K562 (cell line): ENCODE measurements at regions not wholly inside any gene's neighbourhood (a gene's known extent, or its start where the extent isn't known, plus 50 kb on each side); places are given as distances from the start of the nearest gene placed in this dataset.

Experiments
- ATAC-seq: fragments of 200-7000 bp; cut with Tn5 transposase; 3 replicates; pipeline ENCODE4 v1.9.1; 2020; ENCODE audit warnings: moderate library complexity
- BruUV-seq: library from RNA; stranded (reverse); fragments of 400-500 nt; replicated peaks from 2 replicates; lab custom pipeline; 2021; lab: Mats Ljungman, UMichigan
- CTCF ChIA-PET: fragments of 300-600 bp; formaldehyde crosslinking; extraction: SDS; loops from one replicate; lab custom pipeline; 2021; ENCODE audit warnings: low intra/inter-chr PET ratio; lab: Yijun Ruan, JAX
- POLR2A ChIA-PET: fragments of 300-600, 350-650 bp; sonication (Branson Sonifier 250); formaldehyde crosslinking; extraction: SDS; loops from one replicate; lab custom pipeline; 2021; ENCODE audit warnings: antibody characterized with exemption, inconsistent platforms; lab: Yijun Ruan, JAX
- DNase-seq, 4 experiments: peaks; one replicate each; pipeline versions ENCODE4 v3.0.0 to v3.0.0-alpha.2; 2011 to 2018; ENCODE audit warnings: low spot score in 3 of 4, mixed read lengths in 3 of 4; ENCODE audit errors: extremely low read depth in 1 of 4
- FAIRE-seq: peaks from 2 replicates; lab custom pipeline; 2011; peaks lifted over from hg19 to GRCh38; lab: Jason Lieb, UNC
- H2AFZ ChIP-seq: 2 replicates; pipeline ENCODE4 v1.6.0; 2011; ENCODE audit warnings: low read depth, low read length, control low read depth, inconsistent platforms
- H3K27ac ChIP-seq: fragments of 200-600 bp; 3 replicates; pipeline ENCODE4 v1.8.0; 2011; ENCODE audit warnings: low read depth, mild to moderate bottlenecking, control low read depth, inconsistent platforms, low read length, moderate library complexity, mixed read lengths; ENCODE audit errors: extremely low read depth
- H3K27me3 ChIP-seq, 2 experiments: fragments of 300-600 bp in 1 of 2; 2 replicates in 1 of 2; 3 replicates in 1 of 2; pipeline versions ENCODE4 v1.6.0 to v1.8.0; 2011; ENCODE audit warnings: inconsistent platforms in 2 of 2, low read length in 2 of 2, mild to moderate bottlenecking in 1 of 2, mixed read lengths in 1 of 2, moderate library complexity in 1 of 2; ENCODE audit not compliant: control insufficient read depth in 2 of 2, insufficient read depth in 2 of 2
- H3K36me3 ChIP-seq: fragments of 300-600 bp; 3 replicates; pipeline ENCODE4 v1.8.0; 2011; ENCODE audit warnings: mild to moderate bottlenecking, low read length, inconsistent platforms; ENCODE audit not compliant: control insufficient read depth, insufficient read depth
- H3K4me1 ChIP-seq, 2 experiments: fragments of 200-600 bp in 1 of 2; replicated peaks in 1 of 2; 2 replicates in 1 of 2; 3 replicates in 1 of 2; pipeline versions ENCODE4 v1.5.1 to v1.8.0; 2011; ENCODE audit warnings: inconsistent platforms in 2 of 2, low read length in 2 of 2, mild to moderate bottlenecking in 1 of 2, mixed read lengths in 1 of 2, moderate library complexity in 1 of 2; ENCODE audit not compliant: control insufficient read depth in 2 of 2, insufficient read depth in 2 of 2
- H3K4me2 ChIP-seq: 2 replicates; pipeline ENCODE4 v1.6.1; 2011; ENCODE audit warnings: low read length, control low read depth, inconsistent platforms, mixed read lengths; ENCODE audit not compliant: insufficient read depth
- H3K4me3 ChIP-seq: fragments of 200-600 bp; sonication (generic), shearing (Covaris generic); 2 replicates; pipeline ENCODE4 v1.5.1; 2016; ENCODE audit warnings: control low read depth, inconsistent platforms
- H3K79me2 ChIP-seq: fragments of 200-600 bp; 3 replicates; pipeline ENCODE4 v1.8.0; 2011; ENCODE audit warnings: low read length, inconsistent platforms; ENCODE audit not compliant: control insufficient read depth, insufficient read depth
- H3K9ac ChIP-seq, 2 experiments: 2 replicates each; pipeline versions ENCODE4 v1.6.0 to v1.6.1; 2011; ENCODE audit warnings: low read depth in 2 of 2, low read length in 2 of 2, control low read depth in 1 of 2, inconsistent platforms in 1 of 2, mild to moderate bottlenecking in 1 of 2, mixed read lengths in 1 of 2; ENCODE audit not compliant: insufficient read depth in 1 of 2
- H3K9me1 ChIP-seq: one replicate; pipeline ENCODE4 v1.6.0; 2011; ENCODE audit warnings: inconsistent platforms, mild to moderate bottlenecking, low read length, moderate library complexity; ENCODE audit not compliant: control insufficient read depth, insufficient read depth
- H3K9me3 ChIP-seq: replicated peaks from 2 replicates; pipeline ENCODE4 v1.5.1; 2011; ENCODE audit warnings: low read depth, low read length, inconsistent platforms; ENCODE audit not compliant: control insufficient read depth, insufficient read depth
- H4K20me1 ChIP-seq: replicated peaks from 2 replicates; pipeline ENCODE4 v1.6.1; 2011; ENCODE audit warnings: low read length, inconsistent platforms, mixed read lengths; ENCODE audit not compliant: control insufficient read depth, insufficient read depth
- AFF1 ChIP-seq, 2 experiments: fragments of 450-650 bp; IDR thresholded peaks; 2 replicates each; pipeline ENCODE4 v1.6.1; 2018; ENCODE audit warnings: mild to moderate bottlenecking in 2 of 2, low read depth in 1 of 2; ENCODE audit not compliant: partially characterized antibody in 2 of 2
- ETV6 ChIP-seq, 3 experiments: fragments of 150-350 bp in 1 of 3; sonication (generic) in 1 of 3; formaldehyde crosslinking in 1 of 3; IDR thresholded peaks; 2 replicates each; pipeline versions ENCODE4 v1.6.1 to v1.8.0; 2014 to 2022; ENCODE audit warnings: borderline replicate concordance in 2 of 3, low read depth in 2 of 3, antibody characterized with exemption in 1 of 3, low read length in 1 of 3, mild to moderate bottlenecking in 1 of 3, missing genetic modification reagents in 1 of 3
- RAD21 ChIP-seq, 2 experiments: fragments of 250-450 bp in 1 of 2; fragments of 450-650 bp in 1 of 2; sonication (Bioruptor Pico) in 1 of 2; formaldehyde crosslinking in 1 of 2; IDR thresholded peaks in 1 of 2; conservative IDR thresholded peaks in 1 of 2; 2 replicates each; pipeline versions ENCODE4 v1.4.0 to v1.8.0; 2020 to 2022; ENCODE audit warnings: mild to moderate bottlenecking in 2 of 2, moderate library complexity in 1 of 2
- REST ChIP-seq, 2 experiments: fragments of 450-650 bp; formaldehyde crosslinking in 1 of 2; IDR thresholded peaks; 2 replicates each; pipeline versions ENCODE4 v1.4.0 to v1.6.1; 2014 to 2020; ENCODE audit warnings: mild to moderate bottlenecking in 2 of 2, borderline replicate concordance in 1 of 2, low read depth in 1 of 2
- SRSF1 ChIP-seq: fragments of 200-400 bp; formaldehyde crosslinking; IDR thresholded peaks from 2 replicates; pipeline ENCODE4 v1.6.1; 2017; ENCODE audit warnings: mild to moderate bottlenecking, low read depth, low read length, moderate library complexity
- WGBS: fragments of 100-300 bp; shearing (Covaris generic); methylation state at CpG from one replicate; pipeline ENCODE4 v1.1.6; 2016; ENCODE audit warnings: low coverage, mixed read lengths; ENCODE audit not compliant: insufficient coverage; ENCODE audit errors: missing lambda C conversion rate; 5-methylcytosine and 5-hydroxymethylcytosine counted together
- in situ Hi-C: fragments of 300-500 bp; cut with MboI; formaldehyde crosslinking; loops from 4 replicates; pipeline ENCODE4 v1.15.0; 2018; ENCODE audit warnings: inconsistent platforms, mixed read lengths
- intact Hi-C: fragments of 100-400 bp; cut with micrococcal nuclease; formaldehyde crosslinking; loops from 2 replicates; pipeline ENCODE4 v1.14.2; 2022

DNA sequence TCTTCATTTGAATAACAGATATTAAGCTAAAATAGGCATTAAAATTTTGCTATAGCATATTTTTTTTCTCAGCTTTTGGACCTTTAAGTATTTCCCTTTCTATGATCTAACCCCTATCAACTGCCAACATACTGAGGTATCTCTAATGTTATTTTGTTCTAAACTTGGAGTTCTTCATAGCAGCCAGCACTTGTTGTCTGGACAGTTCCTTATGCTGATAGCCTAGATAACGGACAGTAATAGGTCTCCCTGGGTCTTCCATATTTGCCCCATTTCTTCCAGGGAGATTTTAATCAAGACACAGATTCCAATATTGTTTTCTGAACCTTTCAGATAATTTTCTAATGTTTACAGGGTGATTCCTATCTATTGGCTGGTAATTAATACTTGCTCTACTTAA is 475.8 kb upstream of the MAP2 start:
- no peaks in the 10 kb centered on the region for H3K36me3 ChIP-seq
- H3K27me3 ChIP-seq, result no peaks in the 10 kb centered on the region
- BruUV-seq, result no TSS peak
- H3K79me2 ChIP-seq, result no peaks in the 10 kb centered on the region
- DNase-seq (no peak), ATAC-seq (no peak), FAIRE-seq (no peak)
- H4K20me1 ChIP-seq, result no peaks in the 10 kb centered on the region
- H3K9me1 ChIP-seq, result no peaks in the 10 kb centered on the region
- CTCF ChIA-PET, result no interaction called here
- H3K4me2 ChIP-seq, result no peak overlapping the region
- no peaks in the 10 kb centered on the region for H3K9me3 ChIP-seq
- POLR2A ChIA-PET, result no interaction called here
- H2AFZ ChIP-seq, result no peak overlapping the region
- WGBS, result 13% methylated on average over 1 of the region's 1 CpG
- H3K27ac ChIP-seq, result no peak overlapping the region
- in situ Hi-C loops, result no loop called here
- no peak overlapping the region for H3K9ac ChIP-seq
- intact Hi-C loops, result no loop called here
- H3K4me1 ChIP-seq, result no peaks in the 10 kb centered on the region
- no peak overlapping the region for H3K4me3 ChIP-seq
- TF ChIP-seq ETV6 (IDR thresholded peaks at IDR 0.05; ENCODE audit: borderline replicate concordance in 1 of 2, low read depth in 2 of 2, low read length in 1 of 2) (no peak), ETV6 (CRISPR knock-in tag; IDR thresholded peaks at IDR 0.05; ENCODE audit: borderline replicate concordance) (no peak), RAD21 (CRISPR knock-in tag; conservative IDR thresholded peaks at IDR 0.05 in 1 of 2, IDR thresholded peaks at IDR 0.05 in 1 of 2) (no peak), SRSF1 (no peak), REST (IDR thresholded peaks at IDR 0.05; ENCODE audit: borderline replicate concordance) (peak; percentile 94), REST (CRISPR knock-in tag; IDR thresholded peaks at IDR 0.05; ENCODE audit: low read depth) (peak; percentile 91), AFF1 (IDR thresholded peaks at IDR 0.05; ENCODE audit: low read depth in 1 of 2, partially characterized antibody in 2 of 2) (peak in 1 of 2 experiments; percentile 33)
